ENCODE measurements at regions not wholly inside any gene's neighbourhood (a gene's known extent, or its start where the extent isn't known, plus 50 kb on each side); places are given as distances from the start of the nearest gene placed in this dataset.

- TF ChIP-seq, protein P1, sequence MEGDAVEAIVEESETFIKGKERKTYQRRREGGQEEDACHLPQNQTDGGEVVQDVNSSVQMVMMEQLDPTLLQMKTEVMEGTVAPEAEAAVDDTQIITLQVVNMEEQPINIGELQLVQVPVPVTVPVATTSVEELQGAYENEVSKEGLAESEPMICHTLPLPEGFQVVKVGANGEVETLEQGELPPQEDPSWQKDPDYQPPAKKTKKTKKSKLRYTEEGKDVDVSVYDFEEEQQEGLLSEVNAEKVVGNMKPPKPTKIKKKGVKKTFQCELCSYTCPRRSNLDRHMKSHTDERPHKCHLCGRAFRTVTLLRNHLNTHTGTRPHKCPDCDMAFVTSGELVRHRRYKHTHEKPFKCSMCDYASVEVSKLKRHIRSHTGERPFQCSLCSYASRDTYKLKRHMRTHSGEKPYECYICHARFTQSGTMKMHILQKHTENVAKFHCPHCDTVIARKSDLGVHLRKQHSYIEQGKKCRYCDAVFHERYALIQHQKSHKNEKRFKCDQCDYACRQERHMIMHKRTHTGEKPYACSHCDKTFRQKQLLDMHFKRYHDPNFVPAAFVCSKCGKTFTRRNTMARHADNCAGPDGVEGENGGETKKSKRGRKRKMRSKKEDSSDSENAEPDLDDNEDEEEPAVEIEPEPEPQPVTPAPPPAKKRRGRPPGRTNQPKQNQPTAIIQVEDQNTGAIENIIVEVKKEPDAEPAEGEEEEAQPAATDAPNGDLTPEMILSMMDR (IDR thresholded peaks at IDR 0.05), result no peak
- TF ChIP-seq POLR2A (IDR thresholded peaks at IDR 0.05), result no peak
Observed at GRCh38 chr16:5467552-5467951, 370.0 kb upstream of the EEF2KMT start.
